ENCODE measurements at regions not wholly inside any gene's neighbourhood (a gene's known extent, or its start where the extent isn't known, plus 50 kb on each side); places are given as distances from the start of the nearest gene placed in this dataset.

DNA sequence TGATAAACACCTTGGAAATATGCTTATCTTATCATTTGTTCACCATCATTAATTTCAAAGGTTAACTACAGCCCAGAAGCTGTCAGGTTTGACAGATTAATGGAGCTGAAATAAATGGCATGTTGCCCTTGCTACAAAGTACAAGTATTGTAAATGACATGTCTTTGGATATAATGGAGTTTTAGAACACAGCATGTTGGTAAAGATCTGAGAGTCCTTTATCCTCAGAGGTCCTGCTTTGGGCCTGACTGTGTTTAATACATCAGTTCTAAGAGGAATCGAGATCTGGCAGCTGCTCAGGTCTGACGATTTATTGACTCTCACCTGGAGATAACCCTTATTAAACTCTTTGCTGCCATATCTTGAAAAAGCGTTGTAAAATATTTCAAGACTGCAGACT is 222.7 kb upstream of the OPRM1 start:
- 11 to 58% methylated on average over 3 of the region's 3 CpGs for WGBS, 2 donors
- TF ChIP-seq POLR2A (IDR thresholded peaks at IDR 0.05) = no peak
- TF ChIP-seq, protein P1, sequence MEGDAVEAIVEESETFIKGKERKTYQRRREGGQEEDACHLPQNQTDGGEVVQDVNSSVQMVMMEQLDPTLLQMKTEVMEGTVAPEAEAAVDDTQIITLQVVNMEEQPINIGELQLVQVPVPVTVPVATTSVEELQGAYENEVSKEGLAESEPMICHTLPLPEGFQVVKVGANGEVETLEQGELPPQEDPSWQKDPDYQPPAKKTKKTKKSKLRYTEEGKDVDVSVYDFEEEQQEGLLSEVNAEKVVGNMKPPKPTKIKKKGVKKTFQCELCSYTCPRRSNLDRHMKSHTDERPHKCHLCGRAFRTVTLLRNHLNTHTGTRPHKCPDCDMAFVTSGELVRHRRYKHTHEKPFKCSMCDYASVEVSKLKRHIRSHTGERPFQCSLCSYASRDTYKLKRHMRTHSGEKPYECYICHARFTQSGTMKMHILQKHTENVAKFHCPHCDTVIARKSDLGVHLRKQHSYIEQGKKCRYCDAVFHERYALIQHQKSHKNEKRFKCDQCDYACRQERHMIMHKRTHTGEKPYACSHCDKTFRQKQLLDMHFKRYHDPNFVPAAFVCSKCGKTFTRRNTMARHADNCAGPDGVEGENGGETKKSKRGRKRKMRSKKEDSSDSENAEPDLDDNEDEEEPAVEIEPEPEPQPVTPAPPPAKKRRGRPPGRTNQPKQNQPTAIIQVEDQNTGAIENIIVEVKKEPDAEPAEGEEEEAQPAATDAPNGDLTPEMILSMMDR (IDR thresholded peaks at IDR 0.05) = no peak
- TF ChIP-seq POLR2AphosphoS5 (IDR thresholded peaks at IDR 0.05) = no peak
- no peak for TF ChIP-seq EP300 (IDR thresholded peaks at IDR 0.05)
- Histone ChIP-seq H3K36me3 (no peaks in the 10 kb centered on the region), H3K27me3 (no peaks in the 10 kb centered on the region), H3K27ac (no peak overlapping the region), H3K4me3 (no peak overlapping the region), H3K9me3 (peaks cover 0 to 4% (median 0%) of the 10 kb centered on the region in 4 donors), H3K4me1 (no peaks in the 10 kb centered on the region)
- DNase-seq = no peak
- intact Hi-C loops (cut with DNase I) = no loop called here

DNA sequence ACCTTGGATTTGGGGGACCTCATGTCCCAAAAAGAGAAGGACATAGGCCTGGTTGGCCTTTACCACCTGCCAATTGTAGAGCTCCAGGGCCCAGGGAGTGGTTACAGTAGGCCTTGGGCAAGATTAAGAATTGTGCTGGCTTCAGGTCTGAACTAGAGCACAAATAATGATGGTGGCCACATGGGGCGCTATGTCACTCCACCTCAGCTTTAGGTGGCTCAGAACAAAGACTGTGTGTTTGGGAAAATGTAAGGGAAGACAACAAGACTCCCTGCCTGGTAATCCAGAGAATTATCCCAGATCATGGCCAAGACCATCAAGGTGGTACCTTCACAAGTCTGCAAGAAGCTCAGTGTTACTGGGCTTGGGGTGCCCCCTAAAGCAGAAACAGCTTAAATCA is 224.9 kb upstream of the OPRM1 start:
- Histone ChIP-seq H3K4me1 (no peaks in the 10 kb centered on the region), H3K9me3 (peaks cover 0 to 4% (median 0%) of the 10 kb centered on the region in 4 donors), H3K4me3 (no peak overlapping the region), H3K36me3 (no peaks in the 10 kb centered on the region), H3K27me3 (no peaks in the 10 kb centered on the region), H3K27ac (no peak overlapping the region)
- WGBS, 2 donors = 37 to 39% methylated on average over 1 of the region's 1 CpG
- no peak for DNase-seq
- TF ChIP-seq, protein P1 (IDR thresholded peaks at IDR 0.05) = no peak
- no peak for TF ChIP-seq POLR2A (IDR thresholded peaks at IDR 0.05)
- TF ChIP-seq EP300 (IDR thresholded peaks at IDR 0.05) = no peak
- TF ChIP-seq POLR2AphosphoS5 (IDR thresholded peaks at IDR 0.05) = no peak
- intact Hi-C loops (cut with DNase I) = no loop called here

DNA sequence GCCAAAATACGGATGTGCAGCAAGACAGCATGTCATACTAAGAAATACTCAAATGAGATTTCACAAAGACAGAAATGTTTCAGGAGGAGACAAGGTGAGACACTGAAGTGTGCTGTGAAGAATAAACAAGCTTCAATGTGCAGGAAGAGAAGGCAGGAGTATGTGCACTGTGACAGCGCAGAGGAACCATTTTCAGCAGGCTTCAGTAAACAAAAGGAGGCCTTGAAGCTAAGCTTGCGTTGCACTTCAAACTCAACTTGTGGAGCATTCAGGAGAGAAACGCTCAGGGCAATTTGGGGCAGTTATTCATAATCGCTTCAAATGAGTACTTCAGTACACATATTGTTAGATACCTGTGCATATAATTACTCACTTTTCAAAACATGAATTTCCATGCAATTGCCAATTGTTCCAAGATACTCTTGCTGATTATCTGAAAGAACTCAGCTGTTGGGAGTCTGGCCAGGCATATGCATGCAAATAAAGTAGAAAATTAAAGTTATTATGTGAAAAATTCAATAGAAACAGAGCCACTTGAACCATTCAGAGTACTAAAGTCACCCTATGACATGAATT is 234.2 kb upstream of the OPRM1 start:
- WGBS, 2 donors = 69 to 73% methylated on average over 5 of the region's 5 CpGs
- no peaks in the 10 kb centered on the region for H3K9me3 ChIP-seq
- no peak for DNase-seq
- H3K27ac ChIP-seq = no peak overlapping the region
- TF ChIP-seq POLR2AphosphoS5 (IDR thresholded peaks at IDR 0.05) (no peak), POLR2A (IDR thresholded peaks at IDR 0.05) (no peak), EP300 (IDR thresholded peaks at IDR 0.05) (no peak)
- TF ChIP-seq, protein P1 (IDR thresholded peaks at IDR 0.05) = no peak
- no peaks in the 10 kb centered on the region for H3K27me3 ChIP-seq
- intact Hi-C loops (cut with DNase I) = no loop called here
- no peaks in the 10 kb centered on the region for H3K4me1 ChIP-seq
- no peaks in the 10 kb centered on the region for H3K36me3 ChIP-seq
- H3K4me3 ChIP-seq = no peak overlapping the region

DNA sequence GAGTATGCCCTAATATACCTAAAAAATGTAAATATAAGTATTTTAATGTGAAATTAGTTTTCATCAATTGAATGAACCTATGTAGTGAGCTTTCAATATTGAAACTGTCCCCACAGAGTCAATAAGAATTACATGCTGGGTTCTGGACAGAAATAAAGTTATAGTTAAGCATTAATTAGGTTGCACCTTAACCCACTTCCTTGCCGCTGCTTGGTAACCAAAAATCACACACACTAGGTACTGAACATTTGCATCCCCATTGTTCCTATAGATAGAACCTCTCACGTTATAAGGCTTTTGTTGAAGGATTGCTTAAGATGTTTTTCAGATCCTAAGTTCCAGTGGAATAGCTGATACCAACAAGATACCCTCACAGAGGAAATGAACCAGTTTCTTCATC is 237.1 kb upstream of the OPRM1 start:
- intact Hi-C loops (cut with DNase I) = no loop called here
- Histone ChIP-seq H3K27me3 (no peaks in the 10 kb centered on the region), H3K4me1 (no peaks in the 10 kb centered on the region), H3K27ac (no peak overlapping the region), H3K36me3 (no peaks in the 10 kb centered on the region), H3K4me3 (no peak overlapping the region), H3K9me3 (no peaks in the 10 kb centered on the region)
- TF ChIP-seq EP300 (IDR thresholded peaks at IDR 0.05) (no peak), POLR2AphosphoS5 (IDR thresholded peaks at IDR 0.05) (no peak), POLR2A (IDR thresholded peaks at IDR 0.05) (no peak)
- TF ChIP-seq, protein P1 (IDR thresholded peaks at IDR 0.05) = no peak
- DNase-seq = no peak
- 30 to 71% methylated on average over 2 of the region's 2 CpGs for WGBS, 2 donors

DNA sequence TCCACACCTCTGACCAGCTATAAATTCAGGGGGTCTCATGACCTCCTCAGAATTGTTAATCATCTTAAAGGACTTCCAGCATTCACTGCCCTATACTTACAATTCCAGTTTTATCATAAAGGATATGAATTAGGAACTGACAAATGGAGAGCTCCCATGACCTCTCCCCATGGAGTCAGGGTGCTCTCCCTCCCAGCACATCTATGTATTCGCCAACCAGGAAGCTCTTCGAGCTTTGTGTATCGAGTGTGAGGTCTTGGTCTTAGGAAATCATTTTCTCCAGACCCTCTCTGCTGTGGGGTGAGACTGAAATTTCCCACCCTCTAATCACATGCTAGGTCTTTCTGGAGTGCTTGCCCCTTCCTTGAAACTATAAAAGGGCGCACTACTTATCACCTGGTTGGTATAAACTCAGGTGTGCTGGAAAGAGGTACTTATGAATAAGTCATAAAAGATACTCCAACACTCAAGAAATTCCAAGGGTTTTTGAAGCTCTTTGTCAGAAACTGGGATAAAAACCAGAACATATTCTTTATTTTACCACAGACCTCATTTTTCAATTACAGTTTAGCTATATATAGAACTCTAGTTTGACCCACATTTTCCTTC is 238.4 kb upstream of the OPRM1 start:
- Histone ChIP-seq H3K36me3 (no peaks in the 10 kb centered on the region), H3K27me3 (no peaks in the 10 kb centered on the region), H3K4me3 (no peak overlapping the region), H3K4me1 (no peaks in the 10 kb centered on the region), H3K9me3 (no peaks in the 10 kb centered on the region), H3K27ac (no peak overlapping the region)
- intact Hi-C loops (cut with DNase I) = no loop called here
- no peak for DNase-seq
- TF ChIP-seq, protein P1 (IDR thresholded peaks at IDR 0.05) = no peak
- WGBS, 2 donors = 90 to 91% methylated on average over 4 of the region's 4 CpGs
